ENCODE measurements at regions not wholly inside any gene's neighbourhood (a gene's known extent, or its start where the extent isn't known, plus 50 kb on each side); places are given as distances from the start of the nearest gene placed in this dataset.
"Not testable (repeated sequence)": the region's sequence is repeated elsewhere in the genome, so short reads cannot be mapped to it uniquely, and the experiment has no call there.

DNA sequence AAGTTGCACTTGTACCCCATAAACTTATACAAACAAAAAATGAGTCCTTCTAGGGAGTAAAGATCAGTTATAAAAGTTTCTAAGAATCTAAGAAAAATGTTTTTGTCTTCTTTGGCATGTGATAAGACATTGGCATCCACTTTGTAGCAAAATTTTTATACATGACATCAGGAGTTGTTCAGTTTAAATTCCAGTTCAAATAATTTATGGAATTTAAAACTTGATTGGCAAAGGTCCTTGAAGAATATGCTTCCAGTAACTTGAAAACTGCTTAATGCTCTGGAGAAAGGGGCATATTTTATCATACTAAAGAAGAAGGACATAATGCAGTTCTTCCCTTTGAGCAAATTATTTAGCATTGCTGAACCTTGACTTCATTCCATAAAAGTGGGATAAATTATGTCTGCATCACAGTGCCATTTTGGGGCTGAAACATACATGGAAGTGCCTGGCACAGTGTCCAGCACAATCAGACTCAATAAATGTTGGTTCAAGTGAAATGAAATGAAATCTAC is 163.3 kb upstream of the IL15 start:
- in situ Hi-C loops (cut with HindIII; ENCODE audit: low pct_unique_long_range_greater_than_20kb, low sequenced_read_pairs): no loop called here

GRCh38 chr4:141473952-141474351 is 162.4 kb upstream of the IL15 start:
- DNase-seq (ENCODE audit: low read depth, low spot score): no peak
- in situ Hi-C loops (cut with HindIII; ENCODE audit: low pct_unique_long_range_greater_than_20kb, low sequenced_read_pairs): no loop called here

More for the DNA sequence above, 163.3 kb upstream of the IL15 start:
- no peak for DNase-seq (ENCODE audit: low read depth, low spot score)

DNA sequence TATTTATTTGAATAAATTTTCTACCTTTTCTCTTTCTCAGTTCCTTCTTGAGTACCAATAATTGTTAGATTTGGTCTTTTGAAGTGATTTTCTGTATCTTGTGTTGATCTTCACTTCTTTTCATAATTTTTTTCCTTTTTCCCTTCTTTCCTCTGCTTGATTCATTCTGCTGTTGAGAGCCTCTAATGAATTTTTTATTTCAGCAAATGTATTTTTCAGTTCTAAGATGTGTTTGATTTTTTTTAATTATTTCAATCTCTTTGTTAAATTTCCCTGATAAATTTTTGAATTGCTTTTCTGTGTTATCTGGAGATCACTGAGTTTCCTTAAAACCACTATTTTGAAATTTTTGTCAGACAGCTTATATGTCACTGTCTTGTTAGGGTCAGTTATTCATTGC is 155.4 kb upstream of the IL15 start:
- in situ Hi-C loops (cut with HindIII; ENCODE audit: low pct_unique_long_range_greater_than_20kb, low sequenced_read_pairs): no loop called here

DNA sequence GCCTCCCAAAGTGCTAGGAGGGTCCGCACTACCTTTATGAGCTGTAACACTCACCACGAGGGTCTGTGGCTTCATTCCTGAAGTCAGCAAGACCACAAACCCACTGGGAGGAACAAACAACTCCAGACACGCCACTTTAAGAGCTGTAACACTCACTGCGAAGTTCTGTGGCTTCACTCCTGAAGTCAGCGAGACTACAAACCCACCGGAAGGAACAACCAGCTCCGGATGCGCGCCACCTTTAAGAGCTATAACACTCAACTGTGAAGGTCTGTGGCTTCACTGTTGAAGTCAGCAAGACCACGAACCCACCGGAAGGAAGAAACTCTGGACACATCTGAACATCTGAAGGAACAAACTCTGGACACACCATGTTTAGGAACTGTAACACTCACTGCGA is 152.1 kb upstream of the IL15 start:
- DNase-seq (ENCODE audit: low read depth, low spot score); in situ Hi-C loops (cut with HindIII; ENCODE audit: low pct_unique_long_range_greater_than_20kb, low sequenced_read_pairs): not testable (repeated sequence)

More for the DNA sequence above, 155.4 kb upstream of the IL15 start:
- DNase-seq (ENCODE audit: low read depth, low spot score): no peak

- in situ Hi-C loops (cut with HindIII; ENCODE audit: low pct_unique_long_range_greater_than_20kb, low sequenced_read_pairs): no loop called here
- DNase-seq (ENCODE audit: low read depth, low spot score): no peak
Measured at GRCh38 chr4:141486375-141486997, 149.9 kb upstream of the IL15 start.

- no peak for DNase-seq (ENCODE audit: low read depth, low spot score)
- in situ Hi-C loops (cut with HindIII; ENCODE audit: low pct_unique_long_range_greater_than_20kb, low sequenced_read_pairs): no loop called here
Measured at GRCh38 chr4:141497627-141498026, 138.8 kb upstream of the IL15 start.

GRCh38 chr4:141499261-141499853 is 137.0 kb upstream of the IL15 start:
- in situ Hi-C loops (cut with HindIII; ENCODE audit: low pct_unique_long_range_greater_than_20kb, low sequenced_read_pairs): no loop called here
- no peak for DNase-seq (ENCODE audit: low read depth, low spot score)

DNA sequence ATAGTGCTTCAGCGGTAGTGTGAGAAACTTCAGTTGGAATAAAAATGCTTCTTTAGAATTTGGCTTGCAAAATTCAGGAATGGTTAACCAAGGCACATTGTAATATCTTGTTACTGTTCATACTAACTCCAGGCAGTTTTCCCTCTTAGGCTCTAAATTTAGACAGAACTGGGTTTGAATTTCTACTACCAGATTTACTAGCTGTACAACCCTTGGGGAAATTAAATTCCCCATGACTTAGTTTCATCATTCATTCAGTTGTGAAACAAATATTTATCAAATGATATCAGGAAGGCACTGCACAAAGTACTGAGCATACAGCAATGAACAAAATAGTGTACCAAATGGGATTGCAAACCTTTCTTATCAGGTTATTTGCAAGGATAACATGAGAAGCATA is 135.0 kb upstream of the IL15 start:
- in situ Hi-C loops (cut with HindIII; ENCODE audit: low pct_unique_long_range_greater_than_20kb, low sequenced_read_pairs): no loop called here
- no peak for DNase-seq (ENCODE audit: low read depth, low spot score)

DNA sequence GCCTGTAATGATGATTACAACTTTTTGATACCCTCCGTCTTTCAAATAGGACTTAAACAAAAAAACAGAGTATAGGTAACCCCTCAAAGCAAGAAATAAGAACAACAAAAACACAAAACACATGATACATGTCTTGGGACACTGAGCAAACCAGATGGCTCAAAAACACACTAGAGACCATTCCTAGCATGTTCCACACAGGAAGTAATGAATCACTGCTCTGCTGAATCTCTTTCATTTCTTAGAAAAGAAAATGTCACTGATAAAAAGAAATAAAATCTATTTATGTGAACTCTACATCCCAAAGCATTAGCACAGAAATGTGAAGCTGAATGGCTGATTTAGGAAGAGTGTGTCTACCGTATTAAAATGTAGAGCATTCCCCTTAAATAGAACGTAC is 134.5 kb upstream of the IL15 start:
- in situ Hi-C loops (cut with HindIII; ENCODE audit: low pct_unique_long_range_greater_than_20kb, low sequenced_read_pairs): no loop called here
- no peak for DNase-seq (ENCODE audit: low read depth, low spot score)

- in situ Hi-C loops (cut with HindIII; ENCODE audit: low pct_unique_long_range_greater_than_20kb, low sequenced_read_pairs): no loop called here
- DNase-seq (ENCODE audit: low read depth, low spot score): no peak
Measured at GRCh38 chr4:141502755-141503154, 133.6 kb upstream of the IL15 start.

GRCh38 chr4:141503260-141503659 is 133.1 kb upstream of the IL15 start:
- no peak for DNase-seq (ENCODE audit: low read depth, low spot score)
- in situ Hi-C loops (cut with HindIII; ENCODE audit: low pct_unique_long_range_greater_than_20kb, low sequenced_read_pairs): no loop called here

DNA sequence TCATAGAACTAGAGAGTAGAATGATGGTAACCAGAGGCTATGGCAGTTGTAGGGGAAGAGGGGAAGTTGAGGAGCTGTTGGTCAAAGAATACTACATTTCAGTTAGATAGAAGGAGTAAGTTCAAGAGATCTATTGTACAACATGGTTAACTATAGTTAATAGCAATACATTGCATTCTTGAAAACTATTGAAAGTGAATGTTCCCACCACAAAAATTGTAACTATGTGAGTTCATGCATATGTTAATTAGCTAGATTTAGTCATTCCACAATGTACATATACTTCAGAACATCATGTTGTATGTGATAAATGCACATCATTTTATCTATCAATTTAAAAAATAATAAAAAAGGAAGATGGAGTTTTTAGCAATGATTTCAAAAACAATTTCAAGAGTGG is 125.3 kb upstream of the IL15 start:
- in situ Hi-C loops (cut with HindIII; ENCODE audit: low pct_unique_long_range_greater_than_20kb, low sequenced_read_pairs): no loop called here
- no peak for DNase-seq (ENCODE audit: low read depth, low spot score)

DNA sequence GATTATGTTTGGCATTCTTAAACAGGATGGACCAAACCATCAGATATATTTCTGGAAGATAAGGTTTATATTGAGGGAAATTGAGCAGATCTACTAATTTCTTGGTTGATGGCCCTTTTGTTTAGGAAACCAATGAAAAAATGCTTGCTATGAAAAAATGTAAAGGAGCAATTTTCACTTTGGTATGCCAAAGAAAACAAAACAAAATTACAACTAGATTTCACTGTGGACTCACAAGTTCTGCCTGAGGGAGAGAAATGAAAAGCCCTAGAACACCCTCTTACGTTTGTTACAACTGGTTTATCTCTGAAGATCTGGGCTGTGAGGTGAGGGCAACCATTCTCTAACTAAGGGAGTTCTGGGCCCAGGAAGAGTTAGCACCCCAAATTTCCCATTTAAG is 122.5 kb upstream of the IL15 start:
- in situ Hi-C loops (cut with HindIII; ENCODE audit: low pct_unique_long_range_greater_than_20kb, low sequenced_read_pairs): no loop called here
- no peak for DNase-seq (ENCODE audit: low read depth, low spot score)

GRCh38 chr4:141518222-141518621 is 118.2 kb upstream of the IL15 start:
- no peak for DNase-seq (ENCODE audit: low read depth, low spot score)
- in situ Hi-C loops (cut with HindIII; ENCODE audit: low pct_unique_long_range_greater_than_20kb, low sequenced_read_pairs): no loop called here

DNA sequence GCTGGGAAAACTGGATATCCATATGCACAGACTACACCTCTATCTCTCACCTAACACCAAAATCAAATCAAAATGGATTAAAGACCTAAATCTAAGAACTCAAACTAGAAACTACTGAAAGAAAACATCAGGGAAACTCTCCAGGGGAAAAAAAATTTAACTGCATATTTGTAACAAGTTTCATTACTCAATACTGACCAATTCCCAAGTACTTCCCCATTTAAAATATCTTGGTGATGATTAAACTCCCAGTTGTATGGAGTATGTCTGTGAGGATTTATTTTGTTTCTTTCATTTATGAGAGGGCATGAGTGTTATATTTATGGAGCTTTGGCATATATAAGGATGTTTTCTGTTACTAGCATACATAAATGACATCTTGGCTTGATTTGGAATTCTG is 112.3 kb upstream of the IL15 start:
- DNase-seq (ENCODE audit: low read depth, low spot score): no peak
- in situ Hi-C loops (cut with HindIII; ENCODE audit: low pct_unique_long_range_greater_than_20kb, low sequenced_read_pairs): no loop called here

GRCh38 chr4:141524841-141525240 is 111.5 kb upstream of the IL15 start:
- in situ Hi-C loops (cut with HindIII; ENCODE audit: low pct_unique_long_range_greater_than_20kb, low sequenced_read_pairs): no loop called here
- no peak for DNase-seq (ENCODE audit: low read depth, low spot score)

DNA sequence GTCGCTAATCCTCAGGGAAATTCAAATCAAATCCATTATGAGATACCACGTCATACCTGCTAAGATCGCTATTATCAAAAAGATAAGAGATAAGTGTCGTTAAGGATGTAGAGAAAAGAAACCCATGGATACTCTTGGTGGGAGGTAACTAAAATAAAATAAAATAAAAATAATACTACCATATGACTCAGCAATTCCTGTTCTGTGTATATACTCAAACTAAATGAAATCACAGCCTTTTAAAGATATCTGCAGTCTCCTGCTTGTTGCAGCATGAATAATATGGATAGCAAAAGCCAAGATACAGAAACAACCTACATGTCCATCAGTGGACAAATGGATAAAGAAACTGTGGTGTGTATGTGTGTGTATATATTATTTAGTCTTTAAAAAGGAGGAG is 105.8 kb upstream of the IL15 start:
- in situ Hi-C loops (cut with HindIII; ENCODE audit: low pct_unique_long_range_greater_than_20kb, low sequenced_read_pairs): no loop called here
- no peak for DNase-seq (ENCODE audit: low read depth, low spot score)

DNA sequence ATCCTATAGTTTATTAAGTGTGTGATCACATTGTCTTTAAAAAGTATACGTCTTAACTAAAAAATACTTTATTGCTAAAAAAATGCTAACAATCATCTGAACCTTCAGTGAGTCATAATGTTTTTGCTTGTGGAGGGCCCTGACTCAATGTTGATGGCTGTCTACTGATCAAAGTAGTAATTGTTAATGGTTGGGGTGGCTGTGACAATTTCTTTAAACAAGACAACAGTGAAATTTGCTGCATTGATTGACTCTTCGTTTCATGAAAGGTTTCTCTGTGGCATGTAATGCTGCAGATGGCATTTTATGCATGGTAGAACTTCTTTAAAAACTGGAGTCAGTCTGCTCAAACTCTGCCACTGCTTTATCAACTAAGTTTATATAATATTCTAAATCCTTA is 101.4 kb upstream of the IL15 start:
- in situ Hi-C loops (cut with HindIII; ENCODE audit: low pct_unique_long_range_greater_than_20kb, low sequenced_read_pairs): no loop called here

DNA sequence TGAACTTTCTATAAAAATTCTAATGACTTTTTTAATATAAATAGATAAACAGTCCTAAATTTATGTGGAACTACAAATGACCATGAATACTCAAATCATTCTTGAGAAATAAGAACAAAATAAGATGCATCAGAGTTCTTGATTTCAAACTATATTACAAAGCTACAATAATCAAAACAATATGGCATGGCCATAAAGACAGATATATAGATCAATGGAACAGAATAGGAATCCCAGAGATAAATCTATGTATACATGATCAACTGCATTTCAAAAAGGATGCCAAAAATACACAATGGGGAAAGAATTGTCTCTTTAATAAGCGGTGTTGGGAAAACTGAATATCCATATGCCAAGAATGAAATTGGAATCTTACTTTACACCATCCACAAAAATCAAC is 98.4 kb upstream of the IL15 start:
- DNase-seq (ENCODE audit: low read depth, low spot score): no peak
- in situ Hi-C loops (cut with HindIII; ENCODE audit: low pct_unique_long_range_greater_than_20kb, low sequenced_read_pairs): no loop called here

More for the DNA sequence above, 101.4 kb upstream of the IL15 start:
- no peak for DNase-seq (ENCODE audit: low read depth, low spot score)

Data from SK-MEL-5 (cell line).